ENCODE measurements at regions not wholly inside any gene's neighbourhood (a gene's known extent, or its start where the extent isn't known, plus 50 kb on each side); places are given as distances from the start of the nearest gene placed in this dataset.

- H2BK20ac ChIP-seq (ENCODE audit: low read depth, low read length) = no peak overlapping the region
- no peak overlapping the region for H3K14ac ChIP-seq (replicated peaks; ENCODE audit: low read depth, low read length)
- H2BK120ac ChIP-seq (ENCODE audit: low read depth, low read length) = no peak overlapping the region
- H3K9me1 ChIP-seq (ENCODE audit: insufficient read depth, low read length) = no peaks in the 10 kb centered on the region
- CTCF ChIA-PET = no interaction called here
- H2BK15ac ChIP-seq (ENCODE audit: low read depth, low read length) = no peak overlapping the region
- no peak for ATAC-seq (ENCODE audit: low read depth)
- BruUV-seq (replicated peaks) = no TSS peak
- dilution Hi-C loops (cut with HindIII; ENCODE audit: low sequenced_read_pairs, unreplicated experiment) (no loop called here), intact Hi-C loops (cut with micrococcal nuclease) (no loop called here), in situ Hi-C loops (cut with MboI; ENCODE audit: low sequenced_read_pairs) (no loop called here)
- H3K9me3 ChIP-seq (ENCODE audit: control insufficient read depth, insufficient read depth, low read length) = no peaks in the 10 kb centered on the region
- no peak overlapping the region for H3K4ac ChIP-seq (ENCODE audit: low read depth, low read length)
- no peak overlapping the region for H3K18ac ChIP-seq (ENCODE audit: low read depth, low read length)
- H3K36me3 ChIP-seq (ENCODE audit: control insufficient read depth, insufficient read depth, low read length) = no peaks in the 10 kb centered on the region
- no peak overlapping the region for H3K56ac ChIP-seq (ENCODE audit: extremely low read depth, insufficient read depth, low read length)
- H2BK5ac ChIP-seq (ENCODE audit: low read depth, low read length, poor library complexity, severe bottlenecking) = no peak overlapping the region
- no peak overlapping the region for H3K9ac ChIP-seq (ENCODE audit: low read depth, low read length)
- TF ChIP-seq RFX5 (IDR thresholded peaks at IDR 0.05; ENCODE audit: low read depth, low read length) (no peak), CHD1 (IDR thresholded peaks at IDR 0.05; ENCODE audit: low read depth, low read length) (no peak), USF2 (IDR thresholded peaks at IDR 0.05; ENCODE audit: low read depth, low read length) (no peak), MXI1 (IDR thresholded peaks at IDR 0.05; ENCODE audit: borderline replicate concordance, low read depth, low read length) (no peak), CTCF (conservative IDR thresholded peaks at IDR 0.05; ENCODE audit: low read depth, low read length) (no peak), NFE2L2 (IDR thresholded peaks at IDR 0.05; ENCODE audit: low read depth, low read length) (no peak), FOS (IDR thresholded peaks at IDR 0.05; ENCODE audit: low read depth, low read length) (no peak), BHLHE40 (IDR thresholded peaks at IDR 0.05; ENCODE audit: low read depth, low read length) (no peak)
- H3K4me3 ChIP-seq (ENCODE audit: insufficient read depth, low read depth, low read length) = no peak overlapping the region
- no peak overlapping the region for H4K8ac ChIP-seq (ENCODE audit: low read depth in 2 of 2, low read length in 2 of 2)
- no peak overlapping the region for H4K91ac ChIP-seq (ENCODE audit: insufficient read depth, low read depth, low read length)
- no peak for DNase-seq
- H2AK9ac ChIP-seq (replicated peaks; ENCODE audit: low read depth, low read length, poor library complexity) = no peak overlapping the region
- no CpG with 5 or more reads among the region's 4 CpGs for WGBS, 2 experiments (ENCODE audit: extremely low coverage in 2 of 2, insufficient read length in 1 of 2)
- H2AK5ac ChIP-seq (ENCODE audit: low read depth, low read length) = no peak overlapping the region
- POLR2A ChIA-PET (ENCODE audit: unreplicated experiment) = no interaction called here
- H3K4me2 ChIP-seq (ENCODE audit: low read depth, low read length) = no peak overlapping the region
- no peak overlapping the region for H4K5ac ChIP-seq (ENCODE audit: low read depth, low read length)
- H3K4me1 ChIP-seq (ENCODE audit: control insufficient read depth, insufficient read depth, low read length) = peaks cover 4% of the 10 kb centered on the region
- H2AFZ ChIP-seq (replicated peaks; ENCODE audit: low read length, poor library complexity) = no peak overlapping the region
- H3K27me3 ChIP-seq (ENCODE audit: control insufficient read depth, insufficient read depth, low read length) = no peaks in the 10 kb centered on the region
- H3K79me1 ChIP-seq (ENCODE audit: low read depth in 1 of 2, low read length in 2 of 2) = no peaks in the 10 kb centered on the region
- no peaks in the 10 kb centered on the region for H4K20me1 ChIP-seq (ENCODE audit: insufficient read depth, low read length)
- H3K27ac ChIP-seq (ENCODE audit: insufficient read depth, low read length) = no peak overlapping the region
- no peak overlapping the region for H3K23ac ChIP-seq (ENCODE audit: low read depth, low read length)
These were observed 107.5 kb upstream of the PDE3A start for GRCh38 chr12:20260851-20261250.
